Left hindlimb (tissue), 1 donor: ENCODE measurements at regions not wholly inside any gene's neighbourhood (a gene's known extent, or its start where the extent isn't known, plus 50 kb on each side); places are given as distances from the start of the nearest gene placed in this dataset.
"Not testable (repeated sequence)": the region's sequence is repeated elsewhere in the genome, so short reads cannot be mapped to it uniquely, and the experiment has no call there.

Experiments used
- DNase-seq: peaks from one replicate; pipeline ENCODE4 v3.0.0-alpha.2; 2018

GRCh38 chr4:45331802-45332201 is 605.4 kb upstream of the GNPDA2 start:
- no peak for DNase-seq

- DNase-seq: no peak
These were observed 601.2 kb upstream of the GNPDA2 start for GRCh38 chr4:45327544-45327943.

- DNase-seq: no peak
These were observed 598.4 kb upstream of the GNPDA2 start for GRCh38 chr4:45324455-45325417.

- no peak for DNase-seq
These were observed 597.2 kb upstream of the GNPDA2 start for GRCh38 chr4:45323453-45324058.

GRCh38 chr4:45317739-45318138 is 591.4 kb upstream of the GNPDA2 start:
- no peak for DNase-seq

- peak; percentile 16 for DNase-seq
These were observed 590.9 kb upstream of the GNPDA2 start for GRCh38 chr4:45317276-45317675.

GRCh38 chr4:45316257-45316656 is 589.9 kb upstream of the GNPDA2 start:
- no peak for DNase-seq

- no peak for DNase-seq
These were observed 576.5 kb upstream of the GNPDA2 start for GRCh38 chr4:45302828-45303227.

- no peak for DNase-seq
These were observed 568.1 kb upstream of the GNPDA2 start for GRCh38 chr4:45294464-45294863.

GRCh38 chr4:45293335-45293734 is 567.0 kb upstream of the GNPDA2 start:
- DNase-seq: no peak

GRCh38 chr4:45292844-45293243 is 566.5 kb upstream of the GNPDA2 start:
- DNase-seq: no peak

- DNase-seq: no peak
These were observed 558.2 kb upstream of the GNPDA2 start for GRCh38 chr4:45284400-45285085.

- no peak for DNase-seq
These were observed 557.0 kb upstream of the GNPDA2 start for GRCh38 chr4:45283352-45283751.

GRCh38 chr4:45280121-45280520 is 553.8 kb upstream of the GNPDA2 start:
- DNase-seq: no peak

GRCh38 chr4:45275862-45276261 is 549.5 kb upstream of the GNPDA2 start:
- no peak for DNase-seq

- DNase-seq: not testable (repeated sequence)
These were observed 521.8 kb upstream of the GNPDA2 start for GRCh38 chr4:45248106-45248505.

GRCh38 chr4:45241976-45242375 is 515.6 kb upstream of the GNPDA2 start:
- DNase-seq: no peak

GRCh38 chr4:45229206-45229605 is 502.9 kb upstream of the GNPDA2 start:
- no peak for DNase-seq

GRCh38 chr4:45215976-45216542 is 489.7 kb upstream of the GNPDA2 start:
- no peak for DNase-seq

- not testable (repeated sequence) for DNase-seq
These were observed 482.1 kb upstream of the GNPDA2 start for GRCh38 chr4:45208476-45208875.

- not testable (repeated sequence) for DNase-seq
These were observed 481.5 kb upstream of the GNPDA2 start for GRCh38 chr4:45207864-45208331.

- DNase-seq: not testable (repeated sequence)
These were observed 481.0 kb upstream of the GNPDA2 start for GRCh38 chr4:45207241-45207863.

- DNase-seq: no peak
These were observed 473.4 kb upstream of the GNPDA2 start for GRCh38 chr4:45199736-45200135.
